ENCODE measurements at regions not wholly inside any gene's neighbourhood (a gene's known extent, or its start where the extent isn't known, plus 50 kb on each side); places are given as distances from the start of the nearest gene placed in this dataset.

- DNase-seq: no peak
Measured at GRCh38 chr5:124371111-124371706, 375.2 kb downstream of the ZNF608 start.

DNA sequence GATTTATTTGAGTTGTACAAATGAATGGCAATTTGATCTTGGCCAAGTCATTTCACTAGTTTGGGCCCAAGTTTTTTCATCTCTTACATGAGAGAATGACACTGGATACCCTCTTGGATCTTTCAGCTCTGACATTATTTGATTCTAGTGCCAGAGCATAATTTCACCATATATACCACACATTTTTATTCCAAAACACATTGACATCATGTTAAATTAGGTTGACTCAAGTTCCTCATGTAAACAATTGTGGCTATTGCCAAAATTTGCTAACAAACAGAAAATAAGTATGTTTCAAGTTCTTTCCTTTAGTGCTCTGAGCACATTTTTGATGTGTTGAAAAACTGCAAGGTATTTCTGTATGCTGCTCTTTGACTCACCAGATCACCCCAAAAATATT, 375.8 kb downstream of the ZNF608 start:
- no peak for DNase-seq

DNA sequence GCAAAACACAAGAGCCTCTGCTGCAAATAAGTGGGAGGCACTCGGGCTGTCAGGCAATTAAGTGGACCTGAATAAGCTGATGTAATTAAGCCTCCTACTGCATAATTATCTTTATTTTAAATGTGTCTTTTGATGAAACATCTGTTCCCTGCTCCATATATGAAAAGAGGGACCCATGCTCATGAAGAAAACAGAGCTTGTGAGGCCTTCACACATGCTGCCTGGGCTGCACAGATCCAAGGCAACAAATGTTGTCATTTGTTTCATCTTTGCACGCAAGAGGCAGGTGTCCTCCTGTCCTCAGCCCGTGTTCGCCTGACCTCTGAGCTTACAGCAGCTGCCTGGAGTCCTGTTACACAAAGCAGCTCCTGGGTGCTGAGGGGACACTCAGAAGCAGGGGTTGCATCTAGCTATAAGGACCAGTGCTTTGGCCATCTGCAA, 381.1 kb downstream of the ZNF608 start:
- DNase-seq: no peak

DNA sequence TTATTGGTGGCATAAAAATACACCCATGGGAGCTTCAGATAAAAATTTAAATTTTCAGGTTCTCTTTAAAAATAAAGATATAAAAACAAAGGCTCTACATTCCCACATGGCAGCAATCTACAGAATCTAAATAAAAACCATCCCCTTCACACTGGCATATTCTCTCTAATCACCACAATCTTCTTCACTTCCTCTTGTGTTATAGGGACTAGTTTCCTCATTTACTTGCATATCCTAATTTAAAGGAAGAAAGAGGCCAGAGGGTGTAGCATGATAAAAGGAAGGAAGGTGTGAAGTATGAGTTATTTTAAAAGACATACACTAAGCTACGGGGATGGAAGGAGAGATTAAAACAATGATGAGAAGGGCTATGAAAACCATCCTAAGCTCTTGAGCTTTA, 390.5 kb downstream of the ZNF608 start:
- no peak for DNase-seq

DNA sequence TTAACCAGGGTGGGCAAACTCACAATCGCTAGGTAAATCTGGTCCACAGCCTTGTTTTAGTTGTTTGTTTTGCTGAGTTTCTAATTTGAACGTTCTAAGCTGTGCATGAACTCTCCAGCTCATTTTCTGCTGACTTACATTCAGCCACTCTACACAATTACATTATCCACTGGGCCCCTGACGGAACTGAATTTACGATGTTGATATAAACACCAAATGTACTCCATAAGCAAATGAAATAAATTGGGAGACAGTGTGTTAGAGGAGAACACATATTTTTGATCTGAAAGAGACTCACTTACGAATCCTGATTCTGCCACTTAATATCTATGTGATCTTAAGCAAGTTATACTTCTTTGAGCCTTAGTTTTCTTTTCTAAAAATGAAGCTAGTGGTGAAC, 393.4 kb downstream of the ZNF608 start:
- DNase-seq: no peak

DNA sequence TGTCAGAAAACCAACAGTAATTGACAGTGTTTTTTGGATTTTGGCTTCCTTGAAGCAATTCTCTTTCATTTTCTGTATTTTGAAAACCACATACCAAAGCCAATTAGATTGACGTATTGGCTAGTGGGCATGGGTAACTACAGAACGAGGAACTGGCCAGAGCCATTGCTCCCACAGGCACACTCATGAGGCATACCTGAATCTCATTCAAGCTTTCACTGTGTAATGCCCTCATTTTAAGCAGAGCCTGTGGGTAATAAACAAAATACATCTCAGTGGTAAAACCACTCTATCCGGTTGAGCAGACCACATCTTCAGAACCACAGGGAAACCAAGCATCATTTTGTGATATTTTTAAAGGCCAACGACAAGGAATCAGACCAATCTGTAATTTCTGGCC, 394.1 kb downstream of the ZNF608 start:
- DNase-seq: no peak

DNA sequence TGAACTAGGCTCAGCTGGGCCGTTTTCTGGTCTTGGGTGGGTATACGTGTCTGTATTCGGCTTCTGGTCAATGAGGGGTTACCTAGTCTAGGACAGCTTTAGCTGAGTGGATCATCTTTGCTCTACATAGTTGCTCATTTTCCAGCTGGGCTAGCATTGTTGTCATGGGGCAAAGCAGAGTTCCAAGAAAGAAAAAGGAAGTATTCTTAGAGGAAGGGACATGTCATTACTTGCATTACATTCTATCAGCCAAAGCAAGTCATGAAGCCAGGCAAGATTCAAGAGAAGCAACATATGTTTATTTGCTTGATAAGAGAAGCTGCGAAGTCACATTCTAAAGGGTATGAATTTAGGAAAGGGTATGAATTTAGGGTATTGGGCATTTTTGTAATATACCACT, 396.5 kb downstream of the ZNF608 start:
- no peak for DNase-seq

DNA sequence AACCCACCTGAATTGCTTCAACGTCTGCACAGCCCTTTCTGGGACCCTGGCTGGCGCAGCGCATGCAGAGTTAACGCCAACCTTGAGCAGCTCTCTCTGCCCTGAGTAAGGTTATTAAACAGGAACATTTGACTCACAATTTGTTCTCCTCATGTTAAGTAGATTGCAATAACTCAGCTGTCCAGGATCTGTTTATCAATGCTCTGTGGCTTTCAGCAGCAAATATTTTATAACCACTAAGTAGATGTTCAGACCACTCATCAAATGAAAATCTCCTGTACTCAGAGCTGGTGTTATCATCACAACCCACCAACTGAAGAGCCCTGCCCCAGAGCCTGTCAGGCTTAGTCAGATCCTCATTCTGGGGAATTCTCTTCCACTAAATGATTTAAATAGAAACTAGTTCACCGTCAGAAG, 403.0 kb downstream of the ZNF608 start:
- DNase-seq: no peak

GRCh38 chr5:124342986-124343385, 403.5 kb downstream of the ZNF608 start:
- DNase-seq: no peak

- DNase-seq: no peak
Measured at GRCh38 chr5:124342584-124342983, 403.9 kb downstream of the ZNF608 start.

- DNase-seq: no peak
Measured at GRCh38 chr5:124342027-124342471, 404.4 kb downstream of the ZNF608 start.

DNA sequence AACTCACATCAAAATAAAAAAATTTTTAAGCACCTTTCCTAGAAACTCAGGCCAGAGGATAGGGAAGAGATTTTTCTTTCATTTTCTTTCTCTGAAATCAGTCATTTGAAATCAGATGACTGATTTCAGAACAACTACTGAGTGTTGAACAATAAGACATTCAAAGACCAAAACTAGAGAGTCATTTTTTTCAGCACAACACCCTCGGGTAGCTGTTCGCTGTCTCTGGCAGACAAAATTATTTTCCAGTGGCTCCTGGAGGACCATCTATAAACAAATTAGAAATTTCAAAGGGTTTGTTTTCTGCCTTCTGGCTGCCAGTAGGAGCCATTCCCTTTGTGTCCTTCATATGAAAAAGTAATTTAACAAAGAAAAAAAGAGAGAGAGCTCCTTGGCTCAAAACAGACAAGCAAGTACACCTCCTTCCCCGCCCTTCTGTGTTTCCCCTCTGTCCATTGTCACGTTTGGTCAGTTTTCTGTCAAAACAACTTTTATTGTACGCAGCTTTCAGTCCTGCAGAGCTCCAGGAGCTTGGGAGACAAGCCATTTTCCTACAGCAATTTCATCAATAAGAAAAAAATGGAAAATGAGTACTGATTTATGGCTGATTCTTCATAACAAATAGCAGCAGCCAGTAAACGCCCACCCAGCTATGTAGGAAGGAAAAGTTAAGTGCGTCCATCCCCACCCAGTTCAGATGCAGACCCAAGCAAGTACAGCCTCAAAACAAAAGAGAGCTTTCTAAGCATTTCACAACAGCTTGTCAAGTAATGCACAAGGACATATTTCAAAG, 405.2 kb downstream of the ZNF608 start:
- DNase-seq: no peak

DNA sequence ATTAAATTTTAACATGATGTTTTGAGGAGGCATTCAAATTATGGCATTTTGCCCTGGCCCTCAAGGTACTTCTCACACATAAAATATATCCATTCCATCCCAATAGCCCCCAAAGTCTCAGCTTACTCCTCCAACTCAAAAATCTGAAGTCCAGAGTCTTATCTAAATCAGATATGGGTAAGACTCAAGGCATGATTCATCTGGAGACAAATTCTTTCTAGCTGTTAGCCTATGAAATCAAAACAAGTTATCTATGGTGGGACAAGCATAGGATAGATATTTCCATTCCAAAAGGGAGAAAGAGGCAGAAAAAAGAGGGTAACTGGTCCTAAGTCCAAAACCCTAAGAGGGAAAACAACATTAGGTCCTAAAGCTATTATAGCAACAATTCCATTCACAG, 408.4 kb downstream of the ZNF608 start:
- DNase-seq: no peak

- no peak for DNase-seq
Measured at GRCh38 chr5:124333298-124333979, 413.0 kb downstream of the ZNF608 start.

DNA sequence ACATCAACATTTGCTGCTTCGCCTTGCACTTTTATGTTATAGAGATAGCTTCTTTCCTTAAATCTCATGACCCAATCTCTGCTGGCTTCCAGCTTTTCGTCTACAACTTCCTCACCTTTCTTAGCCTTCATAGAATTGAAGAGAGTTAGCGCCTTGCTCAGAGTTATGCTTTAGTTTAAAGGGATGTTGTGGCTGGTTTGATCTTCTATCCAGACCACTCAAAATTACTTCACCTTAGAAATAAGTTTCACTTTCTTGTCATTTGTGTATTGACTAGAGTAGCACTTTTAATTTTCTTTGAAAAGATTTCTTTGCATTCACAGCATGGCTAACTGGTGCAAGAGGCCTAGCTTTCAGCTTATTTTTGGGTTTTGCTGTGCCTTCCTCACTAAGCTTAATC, 414.2 kb downstream of the ZNF608 start:
- DNase-seq: no peak

DNA sequence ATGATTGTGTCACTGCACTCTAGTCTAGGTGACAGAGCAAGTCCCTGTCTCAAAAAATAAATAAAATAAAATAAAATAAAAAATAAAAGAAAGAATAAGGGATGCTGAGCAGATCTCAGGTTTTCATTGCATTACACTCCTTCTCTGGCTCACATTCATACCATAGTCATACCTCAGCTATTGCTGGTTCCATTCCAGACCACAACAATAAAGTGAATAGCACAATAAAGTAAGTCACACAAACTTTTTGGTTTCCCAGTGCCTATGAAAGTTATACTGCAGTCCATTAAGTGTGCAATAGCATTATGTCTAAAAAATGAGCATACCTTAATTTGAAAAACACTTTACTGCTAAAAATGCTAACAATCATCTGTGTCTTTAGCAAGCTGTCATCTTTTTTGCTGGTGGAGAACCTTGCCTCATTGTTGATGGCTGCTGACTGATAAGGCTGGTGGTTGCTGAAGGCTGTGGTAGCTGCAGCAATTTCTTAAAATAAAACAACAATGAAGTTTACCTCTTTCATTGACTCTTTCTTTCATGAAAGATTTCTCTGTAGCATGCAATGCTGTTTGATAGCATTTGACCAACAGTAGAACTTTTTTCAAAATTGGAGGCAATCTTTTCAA, 415.7 kb downstream of the ZNF608 start:
- DNase-seq: no peak

DNA sequence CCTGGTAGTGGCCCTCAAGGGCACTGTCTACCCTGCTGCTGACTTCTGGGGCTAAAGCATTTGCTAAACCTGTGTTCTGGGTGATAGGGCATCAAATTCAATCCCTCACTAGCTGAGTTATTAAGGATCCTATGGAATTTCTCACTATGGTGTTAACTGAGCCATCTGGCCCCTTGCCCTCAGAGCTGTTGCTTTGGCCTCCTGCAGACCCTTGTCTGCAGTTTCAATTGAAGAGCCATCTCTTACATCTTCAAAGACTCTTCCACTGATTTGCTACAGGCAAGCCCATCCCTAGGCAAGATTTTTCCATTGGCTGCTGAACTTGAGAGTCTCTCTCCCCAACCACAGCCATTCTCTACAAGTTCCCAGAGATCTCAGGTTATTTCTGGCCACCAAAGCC, 418.2 kb downstream of the ZNF608 start:
- DNase-seq: no peak

DNA sequence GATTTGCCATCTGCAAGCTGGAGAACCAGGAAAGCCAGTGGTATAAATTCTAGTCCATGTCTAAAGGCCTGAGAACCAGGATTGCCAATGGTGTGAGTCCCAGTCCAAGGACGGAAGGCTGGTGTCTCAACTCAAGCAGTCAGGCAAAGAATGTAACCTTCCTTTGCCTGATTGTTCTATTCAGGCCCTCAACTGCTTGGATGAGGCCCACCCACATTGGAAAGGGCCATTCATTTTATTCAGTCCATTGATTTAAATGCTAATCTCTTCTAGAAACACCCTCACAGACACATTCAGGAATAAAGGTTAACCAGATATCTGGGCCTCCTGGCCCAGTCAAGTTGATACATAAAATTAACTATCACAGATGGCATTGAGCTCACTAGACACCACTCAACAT, 427.8 kb downstream of the ZNF608 start:
- DNase-seq: no peak

DNA sequence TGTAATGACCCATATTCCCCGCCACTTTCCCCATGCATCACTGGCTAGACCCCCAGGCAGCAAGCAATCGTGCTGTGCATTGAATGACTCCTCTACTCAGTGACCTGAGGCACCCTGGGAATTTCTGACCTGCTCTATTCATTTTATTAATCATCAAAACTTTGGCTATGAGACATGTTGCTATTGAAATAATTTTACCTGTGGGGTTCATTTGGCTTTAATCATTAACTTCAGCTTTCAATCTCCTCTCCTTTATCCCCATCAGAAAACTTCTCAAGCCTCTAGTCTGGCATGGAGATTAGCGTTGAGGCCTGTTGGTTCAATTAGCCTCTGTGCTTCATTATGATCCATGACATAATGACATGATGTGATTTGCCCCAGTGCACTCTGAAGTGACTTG, 429.0 kb downstream of the ZNF608 start:
- DNase-seq: no peak

- DNase-seq: no peak
Measured at GRCh38 chr5:124315741-124316415, 430.6 kb downstream of the ZNF608 start.

DNA sequence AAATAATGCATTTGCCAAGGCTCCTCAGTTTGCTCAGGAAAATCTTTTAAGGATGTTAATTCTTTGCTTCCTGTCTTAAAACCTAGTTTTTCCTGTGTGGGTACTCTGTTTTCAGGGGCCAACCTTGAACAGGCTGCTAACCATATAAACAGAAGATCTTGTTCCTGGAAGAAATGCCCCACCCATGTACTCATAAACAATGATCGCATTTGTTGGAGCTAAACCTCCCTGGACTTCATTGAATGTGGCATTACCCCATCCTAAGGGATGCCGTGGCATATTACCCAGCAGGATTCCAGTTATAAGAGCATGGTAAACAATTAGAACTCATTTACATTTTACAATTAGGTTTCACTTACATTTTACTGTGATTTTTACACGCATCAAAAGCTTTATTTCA, 436.0 kb downstream of the ZNF608 start:
- no peak for DNase-seq

DNA sequence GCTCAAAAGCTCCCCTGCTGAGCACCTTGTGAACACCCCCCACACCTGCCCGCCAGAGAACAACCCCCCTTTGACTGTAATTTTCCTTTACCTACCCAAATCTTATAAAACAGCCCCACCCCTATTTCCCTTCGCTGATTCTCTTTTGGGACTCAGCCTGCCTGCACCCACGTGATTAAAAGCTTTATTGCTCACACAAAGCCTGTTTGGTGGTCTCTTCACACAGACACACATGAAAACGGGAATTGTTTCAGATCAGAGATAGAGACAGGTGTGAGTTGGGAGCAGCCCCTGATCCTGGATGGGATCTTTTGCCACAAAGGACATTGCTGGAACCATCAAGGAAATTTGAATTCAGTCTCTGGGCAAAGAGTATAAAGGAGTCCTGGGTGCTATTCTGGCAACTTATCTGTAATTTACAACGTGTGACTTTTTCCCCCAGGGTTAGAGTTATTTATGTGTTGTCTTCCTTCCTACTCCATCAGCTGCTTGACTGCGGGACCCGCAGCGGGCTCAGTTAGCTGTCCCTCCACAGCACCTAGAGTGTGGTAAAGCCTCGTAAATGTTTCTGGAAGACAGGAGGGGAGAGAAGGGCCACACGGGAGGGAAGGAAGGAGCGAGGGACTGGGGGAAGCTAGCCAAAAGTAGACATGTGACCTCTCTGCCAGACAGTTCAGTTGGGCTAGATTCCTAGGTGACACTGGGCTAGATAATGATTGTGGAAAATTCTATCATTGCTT, 437.0 kb downstream of the ZNF608 start:
- no peak for DNase-seq

All from left kidney (tissue), 1 donor.